Right atrium auricular region (tissue), 2 donors: ENCODE measurements at regions not wholly inside any gene's neighbourhood (a gene's known extent, or its start where the extent isn't known, plus 50 kb on each side); places are given as distances from the start of the nearest gene placed in this dataset.

Experiments used
- DNase-seq: peaks from one replicate; pipeline ENCODE4 v3.0.0-alpha.2; 2019; ENCODE audit warnings: low spot score
- H3K27ac ChIP-seq, 2 donors: fragments of 200-600 bp; sonication (generic); 1 replicate in 1 of 2; 2 replicates in 1 of 2; pipeline ENCODE4 v1.5.1; 2016 to 2019
- H3K27me3 ChIP-seq, 2 donors: fragments of 200-600 bp; sonication (generic); one replicate each; pipeline versions ENCODE4 v1.5.1 to v1.6.0; 2017 to 2019
- H3K36me3 ChIP-seq: fragments of 200-600 bp; sonication (generic); one replicate; pipeline ENCODE4 v1.5.1; 2016
- H3K4me1 ChIP-seq, 2 donors: fragments of 200-600 bp; sonication (generic); one replicate each; pipeline versions ENCODE4 v1.5.1 to v1.6.0; 2017 to 2019
- H3K4me3 ChIP-seq, 2 donors: fragments of 200-600 bp; sonication (generic); 1 replicate in 1 of 2; 2 replicates in 1 of 2; pipeline ENCODE4 v1.5.1; 2017 to 2019; ENCODE audit warnings: mild to moderate bottlenecking in 1 of 2, moderate library complexity in 1 of 2
- H3K9me3 ChIP-seq, 2 donors: fragments of 200-600 bp; sonication (generic); one replicate each; pipeline ENCODE4 v1.5.1; 2019
- TF ChIP-seq, protein P1 (sequence below), 2 donors: fragments of 200-600 bp; sonication (generic); IDR thresholded peaks; one replicate each; pipeline ENCODE4 v1.5.1; 2019; ENCODE audit warnings: antibody characterized with exemption in 2 of 2

DNA sequence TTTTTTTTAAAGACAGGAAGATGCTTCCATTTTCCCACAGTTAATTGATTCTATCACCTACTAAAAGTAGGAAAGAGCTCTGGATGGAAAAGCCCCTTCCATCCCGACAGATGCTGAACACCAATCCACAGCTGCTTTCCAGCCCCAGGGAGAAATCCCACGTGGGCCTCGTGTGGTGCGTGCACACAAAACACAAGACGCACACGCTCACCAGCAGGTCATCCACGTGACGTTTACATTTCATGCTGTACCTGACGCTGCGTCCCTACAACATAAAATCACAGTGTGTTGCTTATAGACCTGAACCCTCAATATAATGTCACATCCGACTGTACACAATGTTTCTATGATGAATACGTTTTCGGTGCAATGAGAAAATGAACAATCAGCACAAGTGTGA, 50.2 kb upstream of the DACT2 start:
- Histone ChIP-seq H3K27me3 (no peaks in the 10 kb centered on the region), H3K36me3 (no peaks in the 10 kb centered on the region), H3K9me3 (no peaks in the 10 kb centered on the region), H3K27ac (no peak overlapping the region), H3K4me1 (peaks cover 0 to 5% of the 10 kb centered on the region in 2 donors), H3K4me3 (no peak overlapping the region)
- DNase-seq, result no peak
- TF ChIP-seq, protein P1, sequence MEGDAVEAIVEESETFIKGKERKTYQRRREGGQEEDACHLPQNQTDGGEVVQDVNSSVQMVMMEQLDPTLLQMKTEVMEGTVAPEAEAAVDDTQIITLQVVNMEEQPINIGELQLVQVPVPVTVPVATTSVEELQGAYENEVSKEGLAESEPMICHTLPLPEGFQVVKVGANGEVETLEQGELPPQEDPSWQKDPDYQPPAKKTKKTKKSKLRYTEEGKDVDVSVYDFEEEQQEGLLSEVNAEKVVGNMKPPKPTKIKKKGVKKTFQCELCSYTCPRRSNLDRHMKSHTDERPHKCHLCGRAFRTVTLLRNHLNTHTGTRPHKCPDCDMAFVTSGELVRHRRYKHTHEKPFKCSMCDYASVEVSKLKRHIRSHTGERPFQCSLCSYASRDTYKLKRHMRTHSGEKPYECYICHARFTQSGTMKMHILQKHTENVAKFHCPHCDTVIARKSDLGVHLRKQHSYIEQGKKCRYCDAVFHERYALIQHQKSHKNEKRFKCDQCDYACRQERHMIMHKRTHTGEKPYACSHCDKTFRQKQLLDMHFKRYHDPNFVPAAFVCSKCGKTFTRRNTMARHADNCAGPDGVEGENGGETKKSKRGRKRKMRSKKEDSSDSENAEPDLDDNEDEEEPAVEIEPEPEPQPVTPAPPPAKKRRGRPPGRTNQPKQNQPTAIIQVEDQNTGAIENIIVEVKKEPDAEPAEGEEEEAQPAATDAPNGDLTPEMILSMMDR (IDR thresholded peaks at IDR 0.05), result no peak

- DNase-seq, result peak; percentile 76
- no peaks in the 10 kb centered on the region for H3K27me3 ChIP-seq
- TF ChIP-seq, protein P1 (IDR thresholded peaks at IDR 0.05), result peak; percentile 56 to 88
- no peak overlapping the region for H3K4me3 ChIP-seq
- H3K9me3 ChIP-seq, result no peaks in the 10 kb centered on the region
- peaks cover 0 to 5% of the 10 kb centered on the region in 2 donors for H3K4me1 ChIP-seq
- H3K36me3 ChIP-seq, result no peaks in the 10 kb centered on the region
- H3K27ac ChIP-seq, result no peak overlapping the region
These were observed 50.9 kb upstream of the DACT2 start for GRCh38 chr6:168370310-168370991.

DNA sequence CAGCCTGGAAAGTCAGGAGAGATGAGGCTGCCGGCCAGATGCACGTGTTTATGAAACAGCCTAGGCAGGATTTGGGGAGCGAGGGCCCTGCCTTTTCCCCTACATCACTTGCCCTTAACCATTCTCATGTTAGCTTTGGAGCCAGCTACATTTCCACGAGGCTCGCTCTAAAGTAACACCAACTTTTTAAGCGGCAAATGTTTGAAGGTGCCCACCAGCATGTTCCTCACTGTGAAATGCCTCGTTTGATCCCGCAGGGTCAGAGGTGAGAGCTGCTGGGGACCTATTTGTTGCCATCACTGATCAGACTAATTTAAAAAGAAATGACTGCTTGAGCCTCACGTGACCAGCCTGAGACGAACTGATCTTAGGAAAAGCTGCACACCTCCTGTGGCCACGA, 51.6 kb upstream of the DACT2 start:
- no peaks in the 10 kb centered on the region for H3K27me3 ChIP-seq
- no peaks in the 10 kb centered on the region for H3K9me3 ChIP-seq
- H3K4me1 ChIP-seq, result peaks cover 0 to 5% of the 10 kb centered on the region in 2 donors
- H3K4me3 ChIP-seq, result no peak overlapping the region
- H3K36me3 ChIP-seq, result no peaks in the 10 kb centered on the region
- H3K27ac ChIP-seq, result no peak overlapping the region
- TF ChIP-seq, protein P1 (IDR thresholded peaks at IDR 0.05), result no peak
- no peak for DNase-seq

- Histone ChIP-seq H3K4me1 (peaks cover 0 to 5% of the 10 kb centered on the region in 2 donors), H3K9me3 (no peaks in the 10 kb centered on the region), H3K4me3 (no peak overlapping the region), H3K27me3 (no peaks in the 10 kb centered on the region), H3K27ac (no peak overlapping the region), H3K36me3 (no peaks in the 10 kb centered on the region)
- DNase-seq, result no peak
- TF ChIP-seq, protein P1 (IDR thresholded peaks at IDR 0.05), result no peak
These were observed 52.0 kb upstream of the DACT2 start for GRCh38 chr6:168371618-168371980.

- no peak for DNase-seq
- Histone ChIP-seq H3K9me3 (no peaks in the 10 kb centered on the region), H3K27ac (no peak overlapping the region), H3K27me3 (no peaks in the 10 kb centered on the region), H3K4me3 (no peak overlapping the region), H3K4me1 (peaks cover 0 to 8% of the 10 kb centered on the region in 2 donors), H3K36me3 (no peaks in the 10 kb centered on the region)
- TF ChIP-seq, protein P1 (IDR thresholded peaks at IDR 0.05), result no peak
These were observed 52.6 kb upstream of the DACT2 start for GRCh38 chr6:168371981-168372711.
